ENCODE measurements at regions not wholly inside any gene's neighbourhood (a gene's known extent, or its start where the extent isn't known, plus 50 kb on each side); places are given as distances from the start of the nearest gene placed in this dataset.
A peak's percentile ranks its signal among the peaks of the same experiment; 100 is the strongest.

DNA sequence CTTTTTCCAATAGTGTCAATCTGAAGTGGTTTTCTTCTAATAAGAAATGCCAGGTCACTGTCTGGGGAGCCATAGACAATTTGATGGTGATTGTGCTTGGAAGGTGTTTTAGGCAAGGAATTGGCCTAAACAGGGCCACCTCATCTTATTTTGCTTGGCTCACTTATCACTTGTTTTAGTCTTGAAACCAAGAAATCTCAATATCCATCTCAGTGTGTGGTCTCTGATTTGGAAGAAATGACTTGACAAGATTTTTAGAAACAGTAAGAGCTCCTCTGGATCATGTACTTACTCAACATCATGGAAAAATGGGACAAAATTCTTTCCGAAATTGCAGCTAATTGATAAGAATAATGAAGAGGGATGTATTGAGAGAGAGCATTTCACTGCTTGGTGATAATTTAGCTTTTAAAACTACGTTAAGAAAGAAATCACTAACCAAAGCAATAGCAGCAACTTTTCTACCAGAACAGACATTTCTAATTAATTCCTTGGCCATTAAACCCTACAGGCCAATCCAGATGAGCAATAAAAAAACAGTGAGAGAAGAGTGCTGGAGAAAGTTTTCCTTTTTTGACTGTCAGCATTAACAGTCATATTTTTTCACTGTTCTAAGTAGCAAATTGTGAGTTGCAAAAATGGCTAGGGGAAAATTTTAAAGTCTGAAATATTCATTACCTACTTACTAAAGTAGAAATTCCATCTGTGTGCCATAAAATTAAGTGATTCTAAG lies 157.3 kb downstream of the AEBP2 start:
- BruUV-seq (replicated peaks) = no TSS peak
- Mint-ChIP-seq H3K4me1 (ENCODE audit: low read depth, unreplicated experiment) (no peaks in the 10 kb centered on the region), H3K27me3 (ENCODE audit: insufficient read depth, unreplicated experiment) (peaks cover 5% of the 10 kb centered on the region), H3K27ac (ENCODE audit: unreplicated experiment) (no peak overlapping the region), H3K9me3 (ENCODE audit: unreplicated experiment) (no peaks in the 10 kb centered on the region), H3K36me3 (ENCODE audit: insufficient read depth, unreplicated experiment) (no peaks in the 10 kb centered on the region), H3K4me3 (ENCODE audit: unreplicated experiment) (no peak overlapping the region)
- Histone ChIP-seq H3K4me1 (no peaks in the 10 kb centered on the region), H3K4me3 (ENCODE audit: low read depth, low read length) (no peak overlapping the region), H3K27me3 (replicated peaks; ENCODE audit: control insufficient read depth, insufficient read depth, low read length) (no peaks in the 10 kb centered on the region), H3K36me3 (ENCODE audit: control insufficient read depth, insufficient read depth, low read length) (no peaks in the 10 kb centered on the region), H3K9me3 (no peaks in the 10 kb centered on the region)
- TF ChIP-seq, protein P1, sequence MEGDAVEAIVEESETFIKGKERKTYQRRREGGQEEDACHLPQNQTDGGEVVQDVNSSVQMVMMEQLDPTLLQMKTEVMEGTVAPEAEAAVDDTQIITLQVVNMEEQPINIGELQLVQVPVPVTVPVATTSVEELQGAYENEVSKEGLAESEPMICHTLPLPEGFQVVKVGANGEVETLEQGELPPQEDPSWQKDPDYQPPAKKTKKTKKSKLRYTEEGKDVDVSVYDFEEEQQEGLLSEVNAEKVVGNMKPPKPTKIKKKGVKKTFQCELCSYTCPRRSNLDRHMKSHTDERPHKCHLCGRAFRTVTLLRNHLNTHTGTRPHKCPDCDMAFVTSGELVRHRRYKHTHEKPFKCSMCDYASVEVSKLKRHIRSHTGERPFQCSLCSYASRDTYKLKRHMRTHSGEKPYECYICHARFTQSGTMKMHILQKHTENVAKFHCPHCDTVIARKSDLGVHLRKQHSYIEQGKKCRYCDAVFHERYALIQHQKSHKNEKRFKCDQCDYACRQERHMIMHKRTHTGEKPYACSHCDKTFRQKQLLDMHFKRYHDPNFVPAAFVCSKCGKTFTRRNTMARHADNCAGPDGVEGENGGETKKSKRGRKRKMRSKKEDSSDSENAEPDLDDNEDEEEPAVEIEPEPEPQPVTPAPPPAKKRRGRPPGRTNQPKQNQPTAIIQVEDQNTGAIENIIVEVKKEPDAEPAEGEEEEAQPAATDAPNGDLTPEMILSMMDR (IDR thresholded peaks at IDR 0.05; ENCODE audit: insufficient read depth in 1 of 2, low read depth in 1 of 2, low read length in 1 of 2, severe bottlenecking in 1 of 2, unreplicated experiment in 1 of 2) = no peak
- CTCF ChIA-PET = no interaction called here
- no peak for DNase-seq
- intact Hi-C loops (cut with micrococcal nuclease; ENCODE audit: unreplicated experiment) = no loop called here
- POLR2A ChIA-PET = no interaction called here

DNA sequence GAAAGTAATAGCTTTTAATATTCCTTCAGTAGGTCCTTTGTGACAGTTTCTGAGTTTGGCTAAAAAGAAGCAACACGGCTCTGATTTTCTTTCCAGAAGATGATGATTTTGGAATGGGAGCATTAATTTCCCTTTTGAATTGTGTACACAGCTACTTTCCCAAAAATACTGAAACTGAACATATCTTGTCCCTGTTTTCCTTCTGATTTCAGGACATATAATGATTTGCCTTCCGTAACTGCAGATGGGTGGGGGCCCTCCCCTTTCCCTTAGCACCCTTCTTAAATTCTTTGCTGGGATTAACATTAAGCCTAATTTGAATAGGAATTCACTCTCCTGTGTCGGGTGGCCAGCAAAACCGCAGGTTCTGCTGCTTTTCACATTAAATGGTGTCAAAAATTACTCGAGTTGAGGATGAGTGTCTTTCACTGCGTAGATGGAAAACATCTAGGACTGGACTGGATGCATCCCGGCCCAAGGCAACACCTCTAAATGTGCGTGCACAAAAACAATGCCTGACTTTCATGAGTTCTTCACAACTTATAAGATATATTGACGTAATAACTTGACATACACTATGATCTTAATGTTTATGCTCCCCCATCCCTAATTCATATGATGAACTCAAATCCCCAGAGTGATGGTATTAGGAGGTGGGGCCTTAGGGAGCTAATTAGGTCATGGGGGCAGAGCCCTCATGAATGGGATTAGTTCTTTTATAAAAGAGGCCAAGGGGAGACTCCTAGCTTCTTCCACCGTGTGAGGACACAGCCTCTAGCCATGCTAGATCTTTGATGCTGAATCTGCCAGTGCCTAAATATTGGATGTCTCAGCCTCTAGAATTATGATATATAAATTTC lies 158.1 kb downstream of the AEBP2 start:
- Histone ChIP-seq H3K27me3 (replicated peaks; ENCODE audit: control insufficient read depth, insufficient read depth, low read length) (no peaks in the 10 kb centered on the region), H3K4me1 (no peaks in the 10 kb centered on the region), H3K36me3 (ENCODE audit: control insufficient read depth, insufficient read depth, low read length) (no peaks in the 10 kb centered on the region), H3K4me3 (ENCODE audit: low read depth, low read length) (no peak overlapping the region), H3K9me3 (no peaks in the 10 kb centered on the region)
- no peaks in the 10 kb centered on the region for H3K9me3 Mint-ChIP-seq (ENCODE audit: unreplicated experiment)
- H3K4me1 Mint-ChIP-seq (ENCODE audit: low read depth, unreplicated experiment) = no peaks in the 10 kb centered on the region
- no peak overlapping the region for H3K4me3 Mint-ChIP-seq (ENCODE audit: unreplicated experiment)
- H3K27ac Mint-ChIP-seq (ENCODE audit: unreplicated experiment) = no peak overlapping the region
- peaks cover 5% of the 10 kb centered on the region for H3K27me3 Mint-ChIP-seq (ENCODE audit: insufficient read depth, unreplicated experiment)
- no peak for DNase-seq
- H3K36me3 Mint-ChIP-seq (ENCODE audit: insufficient read depth, unreplicated experiment) = no peaks in the 10 kb centered on the region
- intact Hi-C loops (cut with micrococcal nuclease; ENCODE audit: unreplicated experiment) = no loop called here
- BruUV-seq (replicated peaks) = no TSS peak
- ChIA-PET CTCF (no interaction called here), POLR2A (no interaction called here)
- TF ChIP-seq, protein P1 (IDR thresholded peaks at IDR 0.05; ENCODE audit: insufficient read depth in 1 of 2, low read depth in 1 of 2, low read length in 1 of 2, severe bottlenecking in 1 of 2, unreplicated experiment in 1 of 2) = no peak

DNA sequence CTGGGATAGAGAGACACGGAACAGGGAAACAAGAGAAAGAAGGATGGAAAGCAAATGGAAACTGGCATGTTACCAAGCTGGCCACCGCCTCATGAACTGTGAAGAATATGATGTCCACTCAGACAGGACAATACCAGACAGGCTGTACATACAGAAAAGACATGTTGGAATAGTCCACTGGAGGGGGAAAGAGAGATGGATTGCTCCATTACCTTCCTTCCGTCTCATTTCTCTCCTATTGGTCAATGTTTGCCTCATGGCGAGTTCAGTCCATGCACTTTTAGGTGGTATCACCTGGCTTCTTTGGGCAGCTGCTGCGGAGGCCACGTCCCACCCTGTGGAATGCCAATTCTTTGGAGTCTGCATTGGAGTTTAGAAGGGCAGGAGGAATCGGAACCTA lies 166.4 kb downstream of the AEBP2 start:
- H3K36me3 ChIP-seq (ENCODE audit: control insufficient read depth, insufficient read depth, low read length) = no peaks in the 10 kb centered on the region
- Mint-ChIP-seq H3K4me1 (ENCODE audit: low read depth, unreplicated experiment) (no peaks in the 10 kb centered on the region), H3K27ac (ENCODE audit: unreplicated experiment) (no peak overlapping the region), H3K36me3 (ENCODE audit: insufficient read depth, unreplicated experiment) (no peaks in the 10 kb centered on the region), H3K4me3 (ENCODE audit: unreplicated experiment) (no peak overlapping the region), H3K27me3 (ENCODE audit: insufficient read depth, unreplicated experiment) (peaks cover 2% of the 10 kb centered on the region), H3K9me3 (ENCODE audit: unreplicated experiment) (no peaks in the 10 kb centered on the region)
- H3K4me1 ChIP-seq = no peaks in the 10 kb centered on the region
- ChIA-PET CTCF (no interaction called here), POLR2A (no interaction called here)
- intact Hi-C loops (cut with micrococcal nuclease; ENCODE audit: unreplicated experiment) = no loop called here
- TF ChIP-seq, protein P1 (IDR thresholded peaks at IDR 0.05; ENCODE audit: insufficient read depth in 1 of 2, low read depth in 1 of 2, low read length in 1 of 2, severe bottlenecking in 1 of 2, unreplicated experiment in 1 of 2) = no peak
- H3K27me3 ChIP-seq (replicated peaks; ENCODE audit: control insufficient read depth, insufficient read depth, low read length) = no peaks in the 10 kb centered on the region
- BruUV-seq (replicated peaks) = no TSS peak
- H3K4me3 ChIP-seq (ENCODE audit: low read depth, low read length) = no peak overlapping the region
- no peaks in the 10 kb centered on the region for H3K9me3 ChIP-seq
- DNase-seq = peak in 1 of 2 experiments; percentile 7
